ENCODE measurements at regions not wholly inside any gene's neighbourhood (a gene's known extent, or its start where the extent isn't known, plus 50 kb on each side); places are given as distances from the start of the nearest gene placed in this dataset.

- CTCF ChIA-PET = no interaction called here
- intact Hi-C loops (cut with micrococcal nuclease; ENCODE audit: unreplicated experiment) = no loop called here
These were observed 701.2 kb upstream of the LCORL start for GRCh38 chr4:18722748-18723191.

DNA sequence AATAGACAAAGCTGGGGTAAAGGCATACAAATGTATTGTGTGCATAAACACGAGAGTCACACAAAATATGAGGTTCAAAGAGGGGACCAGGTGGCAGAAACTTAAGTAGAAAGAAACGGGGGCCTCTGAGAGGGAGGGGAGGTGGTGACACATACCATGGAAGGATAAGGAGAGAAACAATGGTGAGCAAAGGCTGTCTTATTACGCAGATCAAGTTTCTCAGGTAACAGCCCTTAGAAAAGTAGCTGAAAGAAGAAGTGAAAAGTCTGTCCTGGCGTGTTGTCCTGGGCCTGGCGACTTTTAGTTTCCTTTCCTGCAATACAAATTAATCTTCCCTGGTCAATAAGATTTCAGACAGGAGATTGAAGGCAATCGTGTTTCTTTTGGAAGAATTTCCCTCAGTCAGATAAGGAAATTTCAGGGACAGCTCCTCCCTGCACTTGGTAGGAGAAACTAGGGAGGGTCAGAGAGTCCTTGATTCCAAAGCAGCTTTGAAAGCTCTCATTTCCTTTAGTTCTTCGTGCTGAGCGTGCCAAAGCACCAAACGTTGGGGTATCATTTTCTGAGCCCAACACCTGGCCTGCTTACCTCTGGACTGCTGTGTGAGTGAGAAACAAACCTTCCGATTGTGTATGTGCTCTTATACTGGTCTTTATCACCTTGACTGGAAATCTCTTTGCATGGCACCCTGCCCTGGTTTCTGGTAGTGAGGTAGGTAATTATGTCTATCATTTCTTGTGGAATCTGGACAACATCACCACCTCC lies 676.7 kb upstream of the LCORL start:
- no peaks in the 10 kb centered on the region for H3K4me1 ChIP-seq (ENCODE audit: control insufficient read depth, insufficient read depth, low read length)
- in situ Hi-C loops (cut with HindIII; ENCODE audit: low pct_unique_long_range_greater_than_20kb, low sequenced_read_pairs) = no loop called here
- H3K27ac ChIP-seq (ENCODE audit: low read length) = no peak overlapping the region
- no peak overlapping the region for H3K4me3 ChIP-seq (ENCODE audit: low read depth in 2 of 2, low read length in 2 of 2)
- BruUV-seq (replicated peaks) = no TSS peak
- no peaks in the 10 kb centered on the region for H3K9me3 ChIP-seq (ENCODE audit: control insufficient read depth, insufficient read depth, low read depth, low read length)
- DNase-seq (ENCODE audit: low read depth, low spot score) (no peak), ATAC-seq (no peak)
- POLR2A ChIA-PET = no interaction called here
- intact Hi-C loops (cut with micrococcal nuclease; ENCODE audit: unreplicated experiment) = no loop called here
- CTCF ChIA-PET = interaction anchor here (0.7 kb wide), 1 partner anchor 689 kb away, joined by 4 read pairs; no protein-coding TSS in a partner anchor
- TF ChIP-seq TCF7L2 (IDR thresholded peaks at IDR 0.05; ENCODE audit: low read depth, low read length) (no peak), REST (IDR thresholded peaks at IDR 0.05; ENCODE audit: insufficient read depth in 1 of 2, low read depth in 2 of 2, low read length in 1 of 2) (no peak), POLR2AphosphoS5 (IDR thresholded peaks at IDR 0.05; ENCODE audit: low read depth, low read length) (no peak), SIN3A (IDR thresholded peaks at IDR 0.05; ENCODE audit: borderline replicate concordance, insufficient read depth, low read depth, low read length) (no peak), CTCF (IDR thresholded peaks at IDR 0.05) (no peak)
- H3K27me3 ChIP-seq (ENCODE audit: control insufficient read depth, insufficient read depth, low read length) = no peaks in the 10 kb centered on the region
- H3K36me3 ChIP-seq (ENCODE audit: control insufficient read depth, insufficient read depth, low read length) = no peaks in the 10 kb centered on the region

More at GRCh38 chr4:18722748-18723191, 701.2 kb upstream of the LCORL start:
- in situ Hi-C loops (cut with HindIII; ENCODE audit: low pct_unique_long_range_greater_than_20kb, low sequenced_read_pairs) = no loop called here
- Histone ChIP-seq H3K9me3 (ENCODE audit: control insufficient read depth, insufficient read depth, low read depth, low read length) (no peaks in the 10 kb centered on the region), H3K36me3 (ENCODE audit: control insufficient read depth, insufficient read depth, low read length) (no peaks in the 10 kb centered on the region), H3K27ac (ENCODE audit: low read length) (no peak overlapping the region), H3K4me1 (ENCODE audit: control insufficient read depth, insufficient read depth, low read length) (no peaks in the 10 kb centered on the region), H3K4me3 (ENCODE audit: low read depth in 2 of 2, low read length in 2 of 2) (no peak overlapping the region), H3K27me3 (ENCODE audit: control insufficient read depth, insufficient read depth, low read length) (no peaks in the 10 kb centered on the region)
- POLR2A ChIA-PET = interaction anchor here (0.6 kb wide), 1 partner anchor 49 kb away, joined by 3 read pairs; no protein-coding TSS in a partner anchor
- no peak for TF ChIP-seq POLR2AphosphoS5 (IDR thresholded peaks at IDR 0.05; ENCODE audit: low read depth, low read length)
- TF ChIP-seq TCF7L2 (IDR thresholded peaks at IDR 0.05; ENCODE audit: low read depth, low read length) = peak; percentile 39; the same call in 1 of the 2 replicates
- no peak for TF ChIP-seq SIN3A (IDR thresholded peaks at IDR 0.05; ENCODE audit: borderline replicate concordance, insufficient read depth, low read depth, low read length)
- TF ChIP-seq REST (IDR thresholded peaks at IDR 0.05; ENCODE audit: insufficient read depth in 1 of 2, low read depth in 2 of 2, low read length in 1 of 2) = no peak
- TF ChIP-seq CTCF (IDR thresholded peaks at IDR 0.05) = no peak
- no TSS peak for BruUV-seq (replicated peaks)
- ATAC-seq (no peak), DNase-seq (ENCODE audit: low read depth, low spot score) (no peak)

Data from Panc1 (cell line).